Cardiac muscle cell (in vitro differentiated cells and primary cell): ENCODE measurements at regions not wholly inside any gene's neighbourhood (a gene's known extent, or its start where the extent isn't known, plus 50 kb on each side); places are given as distances from the start of the nearest gene placed in this dataset.

Experiments
- DNase-seq, 2 donors: peaks; one replicate each; pipeline versions ENCODE4 v3.0.0 to v3.0.0-alpha.2; 2010 to 2017; ENCODE audit warnings: low read depth in 1 of 2, low spot score in 1 of 2
- H3K27ac ChIP-seq: fragments of 200-600 bp; sonication (generic); 2 replicates; pipeline ENCODE4 v1.5.1; 2016
- H3K27me3 ChIP-seq: fragments of 200-600 bp; sonication (generic); 2 replicates; pipeline ENCODE4 v1.6.0; 2016; ENCODE audit warnings: control low read depth
- H3K36me3 ChIP-seq: fragments of 200-600 bp; sonication (generic); 2 replicates; pipeline ENCODE4 v1.5.1; 2016; ENCODE audit warnings: control low read depth
- H3K4me1 ChIP-seq: fragments of 200-600 bp; sonication (generic); 2 replicates; pipeline ENCODE4 v1.8.1; 2017; ENCODE audit warnings: low read depth, mild to moderate bottlenecking, mixed run types
- H3K4me3 ChIP-seq: fragments of 200-600 bp; sonication (generic); 2 replicates; pipeline ENCODE4 v1.5.1; 2016; ENCODE audit warnings: mild to moderate bottlenecking
- H3K9me3 ChIP-seq: fragments of 200-600 bp; sonication (generic); 2 replicates; pipeline ENCODE4 v1.5.1; 2017; ENCODE audit warnings: low read depth, mild to moderate bottlenecking, control low read depth
- CTCF ChIP-seq: IDR thresholded peaks from 2 replicates; pipeline ENCODE4 v1.5.1; 2012; ENCODE audit warnings: low read depth, mild to moderate bottlenecking, low read length

- TF ChIP-seq CTCF = no peak
- H3K27me3 ChIP-seq = no peaks in the 10 kb centered on the region
- H3K27ac ChIP-seq = no peak overlapping the region
- no peaks in the 10 kb centered on the region for H3K4me1 ChIP-seq
- no peaks in the 10 kb centered on the region for H3K36me3 ChIP-seq
- H3K9me3 ChIP-seq = no peaks in the 10 kb centered on the region
- no peak for DNase-seq
- no peak overlapping the region for H3K4me3 ChIP-seq
Measured at GRCh38 chr1:30286988-30287839, 436.2 kb downstream of the MATN1 start.

- Histone ChIP-seq H3K9me3 (no peaks in the 10 kb centered on the region), H3K4me3 (no peak overlapping the region), H3K27ac (no peak overlapping the region), H3K36me3 (no peaks in the 10 kb centered on the region), H3K27me3 (no peaks in the 10 kb centered on the region), H3K4me1 (no peaks in the 10 kb centered on the region)
- TF ChIP-seq CTCF = no peak
- DNase-seq = no peak
Measured at GRCh38 chr1:30286241-30286987, 437.0 kb downstream of the MATN1 start.

GRCh38 chr1:30285501-30285932 is 437.9 kb downstream of the MATN1 start:
- Histone ChIP-seq H3K27me3 (no peaks in the 10 kb centered on the region), H3K27ac (no peak overlapping the region), H3K9me3 (no peaks in the 10 kb centered on the region), H3K4me3 (no peak overlapping the region), H3K4me1 (no peaks in the 10 kb centered on the region), H3K36me3 (no peaks in the 10 kb centered on the region)
- DNase-seq = no peak
- no peak for TF ChIP-seq CTCF

GRCh38 chr1:30284728-30285475 is 438.5 kb downstream of the MATN1 start:
- no peak overlapping the region for H3K4me3 ChIP-seq
- no peak for TF ChIP-seq CTCF
- no peak overlapping the region for H3K27ac ChIP-seq
- H3K4me1 ChIP-seq = no peaks in the 10 kb centered on the region
- H3K27me3 ChIP-seq = no peaks in the 10 kb centered on the region
- no peaks in the 10 kb centered on the region for H3K9me3 ChIP-seq
- H3K36me3 ChIP-seq = no peaks in the 10 kb centered on the region
- DNase-seq = no peak

GRCh38 chr1:30284226-30284625 is 439.2 kb downstream of the MATN1 start:
- no peak overlapping the region for H3K4me3 ChIP-seq
- no peaks in the 10 kb centered on the region for H3K36me3 ChIP-seq
- no peak for TF ChIP-seq CTCF
- no peak overlapping the region for H3K27ac ChIP-seq
- no peaks in the 10 kb centered on the region for H3K4me1 ChIP-seq
- no peak for DNase-seq
- H3K27me3 ChIP-seq = no peaks in the 10 kb centered on the region
- H3K9me3 ChIP-seq = no peaks in the 10 kb centered on the region
